ENCODE measurements at regions not wholly inside any gene's neighbourhood (a gene's known extent, or its start where the extent isn't known, plus 50 kb on each side); places are given as distances from the start of the nearest gene placed in this dataset.
A peak's percentile ranks its signal among the peaks of the same experiment; 100 is the strongest.

GRCh38 chr2:122423934-122424333, 668.5 kb downstream of the TSN start:
- H3K9me3 ChIP-seq (ENCODE audit: control insufficient read depth, low read length), result no peaks in the 10 kb centered on the region

GRCh38 chr2:122433123-122433754, 677.8 kb downstream of the TSN start:
- Histone ChIP-seq H3K27me3 (replicated peaks; ENCODE audit: control insufficient read depth, insufficient read depth, low read length) (no peaks in the 10 kb centered on the region), H3K9ac (ENCODE audit: low read length) (no peak overlapping the region), H3K36me3 (ENCODE audit: control insufficient read depth, insufficient read depth, low read length, severe bottlenecking) (no peaks in the 10 kb centered on the region), H3K9me3 (ENCODE audit: control insufficient read depth, low read length) (no peaks in the 10 kb centered on the region), H3K4me3 (ENCODE audit: low read length) (no peak overlapping the region), H3K4me1 (ENCODE audit: control insufficient read depth, insufficient read depth, low read length) (peaks cover 4% of the 10 kb centered on the region)
- no peak for DNase-seq (ENCODE audit: low read depth)

More at GRCh38 chr2:122423934-122424333, 668.5 kb downstream of the TSN start:
- peaks cover 4% of the 10 kb centered on the region for H3K4me1 ChIP-seq (ENCODE audit: control insufficient read depth, insufficient read depth, low read length)
- no peak overlapping the region for H3K4me3 ChIP-seq (ENCODE audit: low read length)
- H3K9ac ChIP-seq (ENCODE audit: low read length), result no peak overlapping the region
- H3K36me3 ChIP-seq (ENCODE audit: control insufficient read depth, insufficient read depth, low read length, severe bottlenecking), result no peaks in the 10 kb centered on the region
- DNase-seq (ENCODE audit: low read depth), result no peak
- H3K27me3 ChIP-seq (replicated peaks; ENCODE audit: control insufficient read depth, insufficient read depth, low read length), result no peaks in the 10 kb centered on the region

- no peak overlapping the region for H3K9ac ChIP-seq (ENCODE audit: low read length)
Measured at GRCh38 chr2:122445003-122445402, 689.6 kb downstream of the TSN start.

GRCh38 chr2:122446761-122447160, 691.3 kb downstream of the TSN start:
- Histone ChIP-seq H3K4me3 (ENCODE audit: low read length) (no peak overlapping the region), H3K36me3 (ENCODE audit: control insufficient read depth, insufficient read depth, low read length, severe bottlenecking) (no peaks in the 10 kb centered on the region), H3K27me3 (replicated peaks; ENCODE audit: control insufficient read depth, insufficient read depth, low read length) (no peaks in the 10 kb centered on the region), H3K9me3 (ENCODE audit: control insufficient read depth, low read length) (no peaks in the 10 kb centered on the region), H3K4me1 (ENCODE audit: control insufficient read depth, insufficient read depth, low read length) (no peaks in the 10 kb centered on the region), H3K9ac (ENCODE audit: low read length) (no peak overlapping the region)
- no peak for DNase-seq (ENCODE audit: low read depth)

More at GRCh38 chr2:122445003-122445402, 689.6 kb downstream of the TSN start:
- Histone ChIP-seq H3K36me3 (ENCODE audit: control insufficient read depth, insufficient read depth, low read length, severe bottlenecking) (no peaks in the 10 kb centered on the region), H3K27me3 (replicated peaks; ENCODE audit: control insufficient read depth, insufficient read depth, low read length) (no peaks in the 10 kb centered on the region), H3K4me1 (ENCODE audit: control insufficient read depth, insufficient read depth, low read length) (no peaks in the 10 kb centered on the region), H3K9me3 (ENCODE audit: control insufficient read depth, low read length) (no peaks in the 10 kb centered on the region), H3K4me3 (ENCODE audit: low read length) (no peak overlapping the region)
- no peak for DNase-seq (ENCODE audit: low read depth)

GRCh38 chr2:122447237-122447636, 691.8 kb downstream of the TSN start:
- H3K4me3 ChIP-seq (ENCODE audit: low read length), result no peak overlapping the region
- no peaks in the 10 kb centered on the region for H3K36me3 ChIP-seq (ENCODE audit: control insufficient read depth, insufficient read depth, low read length, severe bottlenecking)
- H3K9me3 ChIP-seq (ENCODE audit: control insufficient read depth, low read length), result no peaks in the 10 kb centered on the region
- no peaks in the 10 kb centered on the region for H3K4me1 ChIP-seq (ENCODE audit: control insufficient read depth, insufficient read depth, low read length)
- no peak overlapping the region for H3K9ac ChIP-seq (ENCODE audit: low read length)
- no peak for DNase-seq (ENCODE audit: low read depth)
- H3K27me3 ChIP-seq (replicated peaks; ENCODE audit: control insufficient read depth, insufficient read depth, low read length), result no peaks in the 10 kb centered on the region

- Histone ChIP-seq H3K4me3 (ENCODE audit: low read length) (no peak overlapping the region), H3K36me3 (ENCODE audit: control insufficient read depth, insufficient read depth, low read length, severe bottlenecking) (no peaks in the 10 kb centered on the region), H3K9ac (ENCODE audit: low read length) (no peak overlapping the region), H3K9me3 (ENCODE audit: control insufficient read depth, low read length) (peaks cover 2% of the 10 kb centered on the region), H3K27me3 (replicated peaks; ENCODE audit: control insufficient read depth, insufficient read depth, low read length) (no peaks in the 10 kb centered on the region), H3K4me1 (ENCODE audit: control insufficient read depth, insufficient read depth, low read length) (no peaks in the 10 kb centered on the region)
- DNase-seq (ENCODE audit: low read depth), result peak; percentile 34
Measured at GRCh38 chr2:122451040-122451439, 695.6 kb downstream of the TSN start.

GRCh38 chr2:122451697-122452096, 696.2 kb downstream of the TSN start:
- Histone ChIP-seq H3K4me1 (ENCODE audit: control insufficient read depth, insufficient read depth, low read length) (no peaks in the 10 kb centered on the region), H3K9ac (ENCODE audit: low read length) (no peak overlapping the region), H3K27me3 (replicated peaks; ENCODE audit: control insufficient read depth, insufficient read depth, low read length) (no peaks in the 10 kb centered on the region), H3K9me3 (ENCODE audit: control insufficient read depth, low read length) (peaks cover 2% of the 10 kb centered on the region), H3K4me3 (ENCODE audit: low read length) (no peak overlapping the region), H3K36me3 (ENCODE audit: control insufficient read depth, insufficient read depth, low read length, severe bottlenecking) (no peaks in the 10 kb centered on the region)
- DNase-seq (ENCODE audit: low read depth), result no peak

GRCh38 chr2:122469147-122469546, 713.7 kb downstream of the TSN start:
- peak overlapping the region; percentile 11 for H3K4me3 ChIP-seq (ENCODE audit: low read length)
- H3K9ac ChIP-seq (ENCODE audit: low read length), result no peak overlapping the region
- H3K9me3 ChIP-seq (ENCODE audit: control insufficient read depth, low read length), result no peaks in the 10 kb centered on the region
- no peaks in the 10 kb centered on the region for H3K36me3 ChIP-seq (ENCODE audit: control insufficient read depth, insufficient read depth, low read length, severe bottlenecking)
- H3K27me3 ChIP-seq (replicated peaks; ENCODE audit: control insufficient read depth, insufficient read depth, low read length), result no peaks in the 10 kb centered on the region
- H3K4me1 ChIP-seq (ENCODE audit: control insufficient read depth, insufficient read depth, low read length), result peaks cover 10% of the 10 kb centered on the region
- no peak for DNase-seq (ENCODE audit: low read depth)

- Histone ChIP-seq H3K4me1 (ENCODE audit: control insufficient read depth, insufficient read depth, low read length) (peaks cover 10% of the 10 kb centered on the region), H3K36me3 (ENCODE audit: control insufficient read depth, insufficient read depth, low read length, severe bottlenecking) (no peaks in the 10 kb centered on the region), H3K27me3 (replicated peaks; ENCODE audit: control insufficient read depth, insufficient read depth, low read length) (no peaks in the 10 kb centered on the region), H3K4me3 (ENCODE audit: low read length) (no peak overlapping the region), H3K9me3 (ENCODE audit: control insufficient read depth, low read length) (no peaks in the 10 kb centered on the region), H3K9ac (ENCODE audit: low read length) (no peak overlapping the region)
- no peak for DNase-seq (ENCODE audit: low read depth)
Measured at GRCh38 chr2:122471753-122472152, 716.3 kb downstream of the TSN start.

GRCh38 chr2:122478117-122478516, 722.7 kb downstream of the TSN start:
- no peak overlapping the region for H3K4me3 ChIP-seq (ENCODE audit: low read length)
- no peaks in the 10 kb centered on the region for H3K9me3 ChIP-seq (ENCODE audit: control insufficient read depth, low read length)
- H3K4me1 ChIP-seq (ENCODE audit: control insufficient read depth, insufficient read depth, low read length), result peaks cover 3% of the 10 kb centered on the region
- no peak overlapping the region for H3K9ac ChIP-seq (ENCODE audit: low read length)
- no peaks in the 10 kb centered on the region for H3K27me3 ChIP-seq (replicated peaks; ENCODE audit: control insufficient read depth, insufficient read depth, low read length)
- no peaks in the 10 kb centered on the region for H3K36me3 ChIP-seq (ENCODE audit: control insufficient read depth, insufficient read depth, low read length, severe bottlenecking)
- DNase-seq (ENCODE audit: low read depth), result no peak

GRCh38 chr2:122478771-122479170, 723.3 kb downstream of the TSN start:
- H3K4me3 ChIP-seq (ENCODE audit: low read length), result no peak overlapping the region
- peaks cover 3% of the 10 kb centered on the region for H3K4me1 ChIP-seq (ENCODE audit: control insufficient read depth, insufficient read depth, low read length)
- no peak for DNase-seq (ENCODE audit: low read depth)
- H3K9ac ChIP-seq (ENCODE audit: low read length), result no peak overlapping the region
- H3K9me3 ChIP-seq (ENCODE audit: control insufficient read depth, low read length), result no peaks in the 10 kb centered on the region
- H3K27me3 ChIP-seq (replicated peaks; ENCODE audit: control insufficient read depth, insufficient read depth, low read length), result no peaks in the 10 kb centered on the region
- H3K36me3 ChIP-seq (ENCODE audit: control insufficient read depth, insufficient read depth, low read length, severe bottlenecking), result no peaks in the 10 kb centered on the region
